ENCODE measurements at regions not wholly inside any gene's neighbourhood (a gene's known extent, or its start where the extent isn't known, plus 50 kb on each side); places are given as distances from the start of the nearest gene placed in this dataset.
A peak's percentile ranks its signal among the peaks of the same experiment; 100 is the strongest.

GRCh38 chr2:185428000-185428399, 310.6 kb upstream of the FSIP2 start:
- TF ChIP-seq OSR1 (CRISPR knock-in tag; IDR thresholded peaks at IDR 0.05), result no peak
- TF ChIP-seq ZNF565 (CRISPR knock-in tag; conservative IDR thresholded peaks at IDR 0.05; ENCODE audit: low read depth), result no peak
- TF ChIP-seq ARNTL (CRISPR knock-in tag; IDR thresholded peaks at IDR 0.05; ENCODE audit: borderline replicate concordance, low read depth), result no peak
- no peak for TF ChIP-seq ISL1 (CRISPR knock-in tag; IDR thresholded peaks at IDR 0.05)
- no peak for TF ChIP-seq CREB5 (CRISPR knock-in tag; IDR thresholded peaks at IDR 0.05; ENCODE audit: low read depth)
- TF ChIP-seq GLIS3 (CRISPR knock-in tag; IDR thresholded peaks at IDR 0.05), result no peak
- no peak for TF ChIP-seq TSHZ2 (CRISPR knock-in tag; IDR thresholded peaks at IDR 0.05)
- TF ChIP-seq BACH2 (CRISPR knock-in tag; IDR thresholded peaks at IDR 0.05; ENCODE audit: borderline replicate concordance), result no peak
- TF ChIP-seq TCF4 (CRISPR knock-in tag; IDR thresholded peaks at IDR 0.05; ENCODE audit: borderline replicate concordance), result no peak
- TF ChIP-seq TOX (CRISPR knock-in tag; IDR thresholded peaks at IDR 0.05; ENCODE audit: borderline replicate concordance), result no peak
- TF ChIP-seq SNAI2 (CRISPR knock-in tag; IDR thresholded peaks at IDR 0.05), result no peak
- TF ChIP-seq ZC3H10 (CRISPR knock-in tag; IDR thresholded peaks at IDR 0.05), result no peak
- TF ChIP-seq ZFP30 (CRISPR knock-in tag; IDR thresholded peaks at IDR 0.05), result no peak
- no peak for TF ChIP-seq ZFP3 (CRISPR knock-in tag; IDR thresholded peaks at IDR 0.05)
- TF ChIP-seq PPARA (CRISPR knock-in tag; IDR thresholded peaks at IDR 0.05; ENCODE audit: borderline replicate concordance), result no peak
- no peak for TF ChIP-seq CSRNP3 (CRISPR knock-in tag; IDR thresholded peaks at IDR 0.05)
- TF ChIP-seq ZNF8 (CRISPR knock-in tag; IDR thresholded peaks at IDR 0.05), result no peak
- no peak for TF ChIP-seq CSDC2 (CRISPR knock-in tag; IDR thresholded peaks at IDR 0.05)
- TF ChIP-seq ESRRG (CRISPR knock-in tag; IDR thresholded peaks at IDR 0.05), result no peak
- no peak for ATAC-seq

- no peak for TF ChIP-seq CREB5 (CRISPR knock-in tag; IDR thresholded peaks at IDR 0.05; ENCODE audit: low read depth)
- TF ChIP-seq ZFP30 (CRISPR knock-in tag; IDR thresholded peaks at IDR 0.05), result no peak
- TF ChIP-seq ARNTL (CRISPR knock-in tag; IDR thresholded peaks at IDR 0.05; ENCODE audit: borderline replicate concordance, low read depth), result no peak
- no peak for TF ChIP-seq RARB (CRISPR knock-in tag; IDR thresholded peaks at IDR 0.05)
- TF ChIP-seq PATZ1 (CRISPR knock-in tag; IDR thresholded peaks at IDR 0.05; ENCODE audit: borderline replicate concordance), result no peak
- TF ChIP-seq ISL1 (CRISPR knock-in tag; IDR thresholded peaks at IDR 0.05), result peak; percentile 82
- peak; percentile 58; the same call in 1 of the 2 replicates for TF ChIP-seq TOX (CRISPR knock-in tag; IDR thresholded peaks at IDR 0.05; ENCODE audit: borderline replicate concordance)
- 0 out of 2 replicates have a peak, but pooled peaks have one; percentile 27 for TF ChIP-seq ZC3H10 (CRISPR knock-in tag; IDR thresholded peaks at IDR 0.05)
- no peak for TF ChIP-seq ZNF8 (CRISPR knock-in tag; IDR thresholded peaks at IDR 0.05)
- 0 out of 2 replicates have a peak, but pooled peaks have one; percentile 39 for TF ChIP-seq CSRNP3 (CRISPR knock-in tag; IDR thresholded peaks at IDR 0.05)
- ATAC-seq, result peak; percentile 91
Measured at GRCh38 chr2:185433824-185434223, 304.8 kb upstream of the FSIP2 start.

Measured in SK-N-SH treated with all-trans-retinoic acid at 6 μM for 48 hours (cell line).